ENCODE measurements at regions not wholly inside any gene's neighbourhood (a gene's known extent, or its start where the extent isn't known, plus 50 kb on each side); places are given as distances from the start of the nearest gene placed in this dataset.

DNA sequence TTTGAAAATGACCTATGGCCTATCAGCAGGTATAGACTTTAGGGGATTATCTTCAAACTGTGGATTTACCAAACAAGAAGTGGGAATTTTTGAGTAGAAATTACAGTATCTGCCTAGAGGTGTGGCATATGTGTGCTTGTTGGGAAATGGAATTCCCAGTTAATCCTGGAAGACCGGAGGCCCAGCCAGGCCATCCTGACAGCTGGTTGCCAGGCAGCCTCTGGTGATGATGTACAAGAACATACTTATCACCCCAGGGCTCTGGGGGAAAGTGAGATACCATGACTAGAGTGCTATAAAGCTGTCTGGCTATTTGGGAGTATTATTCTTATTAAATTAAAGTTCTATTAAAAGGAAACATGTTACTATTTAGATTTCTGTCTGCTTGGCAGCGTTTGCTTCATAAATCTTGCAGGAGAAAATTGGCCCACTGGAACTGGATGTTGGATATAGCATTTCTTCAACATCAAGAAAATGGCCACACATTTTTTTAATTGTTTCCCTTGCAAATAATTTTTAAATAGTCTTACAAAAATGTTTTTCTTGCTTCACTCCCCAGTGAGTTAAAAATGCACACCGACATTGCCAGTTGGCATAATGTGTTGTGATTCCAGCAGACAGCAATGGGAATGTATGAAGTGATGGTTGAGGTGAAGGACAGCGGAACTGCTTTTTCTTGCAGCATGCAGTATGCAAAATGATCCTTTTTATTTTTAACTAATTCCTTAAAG is 187.8 kb downstream of the MYLK4 start:
- no peak for DNase-seq

DNA sequence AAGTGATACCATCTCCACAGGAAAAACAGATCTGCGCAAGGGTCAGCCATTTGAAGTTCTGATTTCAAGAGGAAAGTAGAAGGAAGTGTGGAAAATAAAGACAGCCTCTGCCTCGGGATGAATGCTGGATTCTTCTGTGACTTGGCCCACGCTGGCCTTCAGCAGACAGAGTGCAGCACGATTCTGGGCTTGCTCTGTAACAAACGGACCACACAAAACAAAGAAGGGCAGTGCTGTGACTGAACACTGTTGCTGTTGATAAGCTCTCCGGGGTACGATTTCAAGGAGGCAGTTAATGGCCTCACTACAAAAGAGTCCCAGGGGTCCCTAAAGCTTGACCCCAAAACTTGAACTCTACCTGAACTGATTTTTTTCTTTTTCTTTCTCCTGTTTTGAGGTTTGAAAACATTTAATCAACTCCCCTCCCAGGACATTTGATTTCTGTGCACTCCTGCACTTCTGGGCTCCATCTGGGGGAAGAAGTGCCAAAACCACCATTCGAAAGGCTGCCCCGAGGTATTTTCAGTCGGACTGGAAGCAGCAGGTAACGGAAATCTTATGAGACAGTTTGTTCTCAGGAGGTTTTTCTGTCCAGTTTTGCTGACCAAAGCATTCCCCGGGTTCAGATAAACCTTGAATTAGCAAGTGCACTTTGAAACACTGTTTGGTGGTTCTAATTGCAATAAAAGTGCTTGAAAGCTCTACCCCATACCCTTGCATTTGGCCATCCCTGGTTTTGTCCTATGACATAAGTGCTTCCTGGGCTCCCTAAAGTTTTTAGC is 189.6 kb downstream of the MYLK4 start:
- no peak for DNase-seq

DNA sequence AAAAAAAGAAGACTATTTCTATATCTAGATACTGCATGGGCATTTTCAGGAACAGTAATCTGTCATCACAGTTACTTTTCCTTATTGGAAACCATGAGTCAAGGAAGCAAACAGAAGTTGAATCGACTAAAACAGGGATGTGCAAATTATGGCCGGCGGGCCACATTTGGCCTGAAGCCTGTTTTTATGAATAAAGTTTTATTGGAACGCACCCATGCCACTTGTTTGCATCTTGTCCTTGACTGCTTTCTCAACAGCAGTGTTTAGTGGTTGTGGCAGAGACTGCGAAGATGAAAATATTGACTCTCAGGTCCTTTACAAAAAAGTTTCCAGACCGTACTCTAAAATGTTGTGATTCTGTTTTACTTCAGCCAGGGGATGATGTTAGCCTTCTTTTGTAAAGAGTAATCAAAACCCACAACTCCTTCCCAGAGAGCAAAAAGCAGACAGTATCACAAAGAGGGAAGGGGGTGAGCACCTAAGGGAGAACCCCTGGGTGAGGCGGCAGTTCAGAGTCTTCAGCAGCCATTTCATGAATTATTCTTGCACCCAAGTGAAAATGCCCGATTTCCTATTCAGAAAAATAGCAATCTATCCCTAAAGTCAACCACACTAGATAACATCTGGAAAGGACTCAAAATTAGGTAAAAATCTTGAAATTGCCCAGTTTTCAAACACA is 190.4 kb downstream of the MYLK4 start:
- no peak for DNase-seq

DNA sequence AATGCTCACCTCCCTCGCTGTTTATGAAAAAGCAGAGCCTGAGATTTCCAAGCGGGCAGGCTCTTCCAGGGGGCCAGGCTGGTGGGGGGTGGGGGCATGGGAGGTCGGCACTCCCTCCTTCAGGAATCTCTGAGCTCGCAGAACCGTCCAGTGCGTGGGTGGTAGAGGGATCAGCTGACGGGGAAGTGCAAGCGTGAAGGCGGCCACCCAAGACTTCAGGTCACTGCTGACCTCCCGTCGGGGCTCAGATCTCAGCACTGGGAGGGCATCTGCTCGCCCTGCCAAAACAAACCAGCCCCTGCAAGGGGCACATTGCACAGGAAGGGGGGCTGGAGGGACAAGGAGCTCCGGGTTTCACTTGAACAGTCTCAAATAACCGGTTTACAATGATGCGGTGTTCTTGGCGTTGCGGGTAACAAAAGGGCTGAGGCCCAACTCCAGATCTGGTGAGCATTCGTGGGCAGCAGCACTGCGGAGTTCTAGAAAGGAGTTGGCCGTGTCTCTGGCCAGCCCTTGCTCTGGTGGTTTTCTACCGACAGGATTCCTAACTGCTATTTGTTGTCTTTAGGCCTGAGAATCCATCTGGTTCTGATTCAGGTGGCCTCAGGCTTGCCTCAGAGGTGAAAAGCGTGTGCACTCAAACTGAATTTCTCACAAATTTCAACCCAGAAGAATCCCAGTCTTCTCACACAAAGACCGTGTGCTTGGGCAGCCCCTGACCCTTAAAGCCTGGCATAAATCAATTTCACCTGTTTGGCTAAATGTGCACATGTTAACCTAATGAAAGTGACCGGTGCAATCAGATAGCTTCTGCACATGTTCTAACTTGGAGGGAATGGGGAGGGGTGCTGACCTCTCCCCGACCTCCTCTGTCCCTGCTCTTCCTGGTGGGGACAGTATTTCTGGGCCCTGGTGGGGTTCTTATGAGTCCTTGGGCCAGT is 191.6 kb downstream of the MYLK4 start:
- DNase-seq, result no peak

DNA sequence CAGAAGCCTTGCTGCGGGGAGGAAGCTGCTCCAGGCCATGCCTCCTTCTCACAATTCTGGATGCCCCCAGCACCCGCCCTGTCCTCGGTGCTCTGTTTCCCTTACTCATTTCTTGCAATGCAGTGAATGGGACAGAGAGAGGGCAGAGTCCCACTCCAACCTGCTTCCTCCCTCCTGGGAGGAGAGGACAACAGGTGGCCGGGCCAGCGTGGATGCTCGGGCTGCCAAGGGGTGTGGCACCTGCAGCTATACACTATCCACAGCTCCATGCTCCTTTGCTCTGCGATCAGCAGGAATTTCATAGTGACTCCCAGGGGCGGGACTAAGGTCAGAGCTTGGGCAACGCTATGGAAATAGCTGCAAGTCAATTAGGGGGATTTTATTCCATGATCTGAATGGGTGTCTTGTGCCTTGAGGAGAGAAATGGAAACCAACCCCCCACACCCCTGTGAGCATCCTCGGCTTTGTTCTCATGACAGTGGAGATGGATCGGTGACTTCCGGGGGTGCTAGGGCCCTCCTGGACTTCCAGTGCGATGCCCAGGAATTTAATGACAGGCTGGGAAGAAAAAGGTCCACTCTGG is 192.5 kb downstream of the MYLK4 start:
- no peak for DNase-seq

DNA sequence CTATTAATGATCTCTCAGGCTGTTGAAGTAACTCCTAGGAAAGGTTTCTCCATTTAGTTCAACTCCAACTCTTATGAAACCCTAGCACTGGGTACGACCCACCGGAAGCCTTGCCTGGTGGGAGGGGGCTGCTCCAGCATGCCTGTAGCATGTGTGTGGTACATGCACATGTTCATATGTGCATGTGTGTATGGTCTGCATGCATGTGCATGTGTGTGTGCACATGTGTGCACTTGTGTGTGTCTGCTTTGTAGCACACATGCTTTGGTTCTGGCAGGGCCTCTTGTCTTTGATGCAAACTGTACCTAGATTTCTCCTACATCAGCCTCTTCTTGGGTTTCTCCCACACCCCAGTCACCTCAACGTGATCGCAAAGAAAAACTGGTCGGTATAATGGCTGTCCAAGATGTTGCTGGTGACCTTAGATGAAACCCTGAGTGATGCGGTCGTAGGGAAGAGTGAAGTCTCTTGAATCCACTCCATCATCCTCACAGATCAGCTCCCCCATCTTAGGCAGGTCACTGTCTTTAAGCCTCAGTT is 193.5 kb downstream of the MYLK4 start:
- DNase-seq, result no peak

DNA sequence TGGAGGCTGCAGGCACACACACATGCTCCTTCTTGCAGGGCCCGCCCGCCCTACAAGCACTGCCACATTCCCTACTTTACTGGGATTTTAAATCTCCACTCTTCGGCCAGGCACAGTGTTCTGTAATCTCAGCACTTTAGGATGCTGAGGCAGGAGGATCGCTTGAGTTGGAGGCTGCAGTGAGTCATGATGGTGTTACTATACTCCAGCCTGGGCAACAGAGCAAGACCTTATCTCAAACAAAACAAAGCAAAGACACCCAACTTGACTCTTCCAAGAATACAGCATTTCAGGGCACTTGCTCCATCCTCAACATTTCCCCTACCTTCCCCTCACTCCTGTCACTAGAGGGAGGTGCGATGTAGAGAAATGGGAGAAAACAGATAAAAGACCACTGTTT is 194.0 kb downstream of the MYLK4 start:
- DNase-seq, result no peak

DNA sequence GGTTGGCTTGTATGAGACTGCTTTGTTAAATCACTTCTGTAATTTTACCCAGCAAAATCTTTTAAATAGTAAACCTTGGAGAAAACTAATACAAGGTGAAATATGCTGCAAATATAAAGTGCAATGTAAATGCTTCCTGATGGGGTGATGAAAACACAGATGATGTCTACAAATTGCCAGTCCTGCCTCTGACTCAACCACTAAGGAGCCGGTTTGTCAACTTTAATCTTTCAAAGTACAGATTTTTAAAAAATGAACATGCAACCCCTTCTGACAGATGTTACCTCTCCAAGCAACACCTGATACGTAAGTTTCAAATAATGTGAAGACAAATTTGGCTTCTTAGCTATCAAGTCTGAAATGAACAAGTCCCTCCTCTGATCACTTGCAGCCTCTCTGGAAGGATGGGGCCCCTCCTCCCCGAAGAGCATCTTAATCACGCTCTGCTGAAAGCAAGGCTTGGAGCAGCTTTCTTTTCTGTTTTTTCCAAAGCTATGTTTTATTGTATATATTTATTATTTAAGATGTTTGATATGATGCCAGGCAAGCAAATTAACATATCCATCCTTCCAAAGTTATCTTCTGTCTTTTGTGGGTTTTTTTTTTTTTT is 196.0 kb downstream of the MYLK4 start:
- no peak for DNase-seq

DNA sequence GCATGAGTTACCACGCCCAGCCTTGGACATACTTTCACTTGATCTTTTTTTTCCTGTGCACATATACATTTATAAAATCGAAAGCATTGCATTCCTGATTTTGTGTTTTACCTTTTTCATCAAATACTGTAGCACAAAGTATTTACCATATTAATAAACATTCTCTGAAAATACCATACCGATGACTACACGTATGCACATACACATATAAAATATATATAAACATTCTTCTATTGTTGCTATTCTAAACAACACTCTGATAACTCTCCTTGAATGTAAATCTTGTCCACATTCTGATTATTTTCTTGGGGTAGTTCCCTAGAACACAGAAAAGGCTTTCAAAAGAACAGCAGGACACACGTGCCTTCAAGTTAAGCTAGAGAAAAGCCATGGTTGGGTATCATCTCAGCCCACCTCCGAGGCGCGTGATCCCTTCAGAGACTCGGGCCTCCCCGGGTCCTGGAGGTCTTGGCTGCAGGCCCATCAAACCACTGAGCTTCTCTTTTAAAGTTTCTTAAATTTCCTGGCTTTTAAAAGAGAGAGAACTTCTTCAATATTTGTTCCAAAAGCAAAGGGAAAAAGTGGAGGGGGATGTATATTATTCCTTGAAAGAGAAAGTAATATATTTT is 198.1 kb downstream of the MYLK4 start:
- no peak for DNase-seq

DNA sequence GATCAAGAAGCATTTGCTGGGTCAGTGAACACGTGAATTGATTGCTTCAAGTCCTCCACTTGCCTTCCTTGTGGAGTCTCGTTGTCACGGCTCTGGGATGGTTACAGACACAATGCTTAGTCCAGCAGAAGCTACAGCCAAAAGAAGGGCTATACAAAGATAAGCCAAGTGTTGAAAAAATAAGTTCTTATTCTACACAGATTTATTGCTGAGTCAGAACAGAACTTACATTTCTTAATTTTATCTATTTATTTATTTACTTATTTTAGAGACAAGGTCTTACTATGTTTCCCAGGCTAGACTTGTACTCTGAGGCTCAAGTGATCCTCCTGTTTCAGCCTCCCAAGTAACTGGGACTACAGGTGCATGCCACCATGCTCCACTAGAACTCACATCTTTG is 199.0 kb downstream of the MYLK4 start:
- no peak for DNase-seq

DNA sequence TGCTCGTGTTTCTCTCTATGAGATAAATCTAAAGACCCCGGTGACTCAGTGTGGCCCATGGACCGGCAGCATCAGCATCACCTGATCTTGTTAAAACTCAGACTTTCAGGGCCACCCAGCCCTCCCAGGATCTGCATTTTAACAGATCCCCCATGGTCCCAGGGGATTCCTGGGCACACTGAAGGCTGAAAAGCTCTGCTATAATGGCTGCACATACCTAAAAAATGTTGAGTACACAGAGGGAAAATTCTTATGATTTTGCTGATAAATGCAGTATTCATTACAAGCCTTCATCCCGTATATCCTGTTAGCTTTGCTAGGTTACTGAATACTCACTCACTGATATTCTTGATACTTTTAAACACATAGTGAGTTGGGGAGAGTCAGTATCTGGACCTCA is 200.5 kb downstream of the MYLK4 start:
- no peak for DNase-seq

DNA sequence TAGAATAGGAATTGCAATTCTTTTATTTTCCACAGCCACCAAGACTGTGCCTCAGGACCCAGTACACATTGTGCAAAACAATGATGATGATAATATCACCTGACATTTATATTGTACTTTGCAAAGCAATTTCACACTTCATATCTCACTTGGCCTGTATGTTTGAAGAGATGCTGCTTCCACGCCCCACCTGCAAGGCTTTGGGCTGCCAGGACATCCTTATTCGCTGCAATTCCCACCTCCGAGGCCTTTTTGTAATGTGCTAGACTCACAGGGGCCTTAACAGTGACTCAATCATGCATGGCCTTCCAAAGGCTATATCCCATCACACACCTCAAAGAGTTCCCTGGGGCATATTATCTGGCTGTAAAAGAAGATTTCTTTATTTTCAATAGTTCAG is 200.9 kb downstream of the MYLK4 start:
- DNase-seq, result no peak

DNA sequence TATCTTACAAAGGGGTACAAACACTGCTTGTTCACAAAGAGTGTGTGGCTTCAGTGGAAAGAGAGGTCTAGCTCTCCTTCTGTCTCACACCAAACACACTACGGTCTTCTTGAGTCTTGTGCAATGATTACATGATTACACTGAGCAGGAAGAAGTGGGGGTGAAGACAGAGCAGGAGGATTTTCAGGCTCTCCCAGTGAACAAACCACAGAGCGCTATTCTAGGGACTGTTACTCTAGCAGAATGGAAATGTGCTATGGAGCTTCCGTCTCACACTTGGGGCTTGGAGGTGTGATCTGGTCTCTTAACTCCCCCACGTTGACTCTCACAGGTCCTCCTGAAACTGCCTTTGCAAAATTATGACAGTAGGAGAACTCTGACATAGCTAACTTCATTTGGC is 203.4 kb downstream of the MYLK4 start:
- no peak for DNase-seq

DNA sequence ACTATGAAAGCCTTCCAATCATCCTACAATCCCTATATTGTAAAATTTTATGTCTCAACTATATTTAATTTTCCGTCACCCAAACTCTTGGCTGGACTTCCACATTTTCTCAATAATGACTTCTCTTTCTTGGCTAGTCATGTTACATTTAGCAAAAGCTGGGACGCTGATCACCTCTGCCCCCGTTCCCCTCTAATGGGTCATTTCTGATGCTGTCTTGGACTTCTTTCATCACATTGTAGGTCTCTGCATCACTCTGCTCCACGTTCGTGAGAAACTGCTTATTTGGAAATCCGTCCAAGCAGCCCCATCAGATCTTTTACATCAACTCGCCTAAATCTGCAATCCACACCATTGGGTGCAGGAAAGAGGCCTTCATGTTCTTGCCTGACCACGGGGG is 203.8 kb downstream of the MYLK4 start:
- no peak for DNase-seq

DNA sequence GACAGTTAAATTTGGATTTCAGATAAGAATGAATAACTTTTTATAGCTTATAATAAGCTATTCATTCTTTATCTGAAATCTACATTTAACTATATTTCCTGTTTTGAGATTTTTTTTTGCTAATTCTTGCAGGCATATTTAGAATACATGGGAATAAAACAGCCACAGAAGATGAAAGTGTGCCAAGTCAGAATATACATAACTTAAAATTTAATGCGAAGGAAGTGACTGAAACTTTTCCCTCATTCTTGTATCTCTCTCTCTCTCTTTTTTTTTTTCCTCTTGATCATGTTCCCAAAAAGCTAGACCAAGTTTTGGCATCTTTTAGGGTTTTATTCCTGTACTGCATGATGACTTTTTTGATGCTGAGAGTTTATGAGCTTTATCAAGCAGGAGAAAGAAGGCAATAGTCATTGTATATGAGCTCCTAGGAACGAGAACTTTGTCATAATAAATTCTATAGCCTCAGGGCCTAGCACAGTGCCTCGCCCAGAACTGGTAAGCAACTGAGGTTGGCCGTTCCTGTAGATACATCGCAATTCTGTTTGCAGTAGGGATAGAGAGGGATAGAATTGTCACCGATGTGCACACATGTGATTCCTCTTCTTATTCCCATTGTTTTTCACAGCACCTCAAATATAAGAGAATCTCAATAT is 205.2 kb downstream of the MYLK4 start:
- no peak for DNase-seq

DNA sequence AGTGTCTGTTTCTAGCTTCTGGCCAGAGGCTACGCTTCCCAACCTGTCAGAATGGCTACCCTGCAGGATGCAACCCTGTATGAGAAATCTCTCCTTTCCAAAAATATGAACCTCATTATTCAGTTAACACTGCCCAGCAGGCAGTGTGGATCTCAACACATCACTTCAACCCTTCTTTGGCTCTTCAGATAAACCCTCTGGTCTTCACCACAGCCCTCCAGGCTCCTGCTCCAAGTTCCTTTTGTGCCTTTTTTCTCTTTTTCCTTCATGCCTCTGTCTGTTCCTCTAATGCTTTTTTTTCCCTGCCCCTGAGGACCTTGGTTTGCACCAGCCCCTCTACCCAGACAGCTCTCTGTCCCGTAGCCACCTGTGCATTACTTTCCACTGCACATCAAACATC is 207.4 kb downstream of the MYLK4 start:
- no peak for DNase-seq

DNA sequence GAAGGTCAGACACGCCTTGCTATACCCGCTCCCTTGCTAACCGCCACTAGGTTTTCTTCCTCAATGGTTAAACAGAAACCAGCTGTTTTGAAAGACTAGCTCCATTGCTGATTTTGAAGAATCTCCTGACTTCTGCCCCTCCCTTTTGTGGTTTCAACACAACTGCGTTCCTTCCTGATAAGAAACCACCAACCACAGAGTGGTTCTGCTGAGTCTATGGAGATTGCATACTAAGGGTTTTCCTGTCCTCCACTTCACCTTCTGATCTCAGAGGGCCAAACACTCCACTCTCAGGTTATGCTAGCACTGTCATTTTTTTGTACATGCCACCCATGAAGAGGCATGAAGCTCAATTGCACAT is 207.9 kb downstream of the MYLK4 start:
- DNase-seq, result no peak

DNA sequence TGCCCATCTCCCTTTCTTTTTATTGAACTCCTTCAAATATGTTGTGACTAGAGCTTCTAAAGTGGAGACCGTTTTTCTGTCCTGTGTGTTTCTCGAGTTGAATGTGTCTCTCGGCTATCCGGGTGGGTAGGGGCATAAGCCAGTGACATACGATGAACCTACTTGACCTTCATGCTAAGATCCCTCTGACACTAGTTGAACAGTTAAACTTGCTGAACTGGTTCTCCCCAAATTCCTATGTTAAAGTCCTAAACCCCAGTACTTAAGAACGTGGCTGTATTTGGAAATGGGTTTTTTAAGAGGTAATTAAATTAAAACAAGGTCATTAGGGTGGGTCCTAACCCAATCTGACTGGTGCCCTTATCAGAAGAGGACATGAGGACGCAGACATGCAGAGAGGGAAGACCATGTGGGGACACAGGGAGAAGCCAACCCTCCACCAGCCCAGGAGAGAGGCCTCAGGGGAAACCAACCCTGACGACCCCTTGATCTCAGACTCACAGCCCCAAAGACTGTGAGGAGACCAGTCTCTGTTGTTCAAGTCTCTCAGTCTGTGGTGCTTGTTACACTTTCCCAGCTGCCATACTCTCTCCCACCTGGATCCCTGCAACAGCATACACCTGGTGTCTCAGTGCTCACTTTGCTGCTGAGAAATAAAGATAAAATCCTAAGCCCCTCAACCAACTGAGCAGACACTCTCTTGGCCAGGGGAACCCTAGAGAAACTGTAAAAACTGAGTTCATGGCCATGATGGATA is 208.4 kb downstream of the MYLK4 start:
- no peak for DNase-seq

DNA sequence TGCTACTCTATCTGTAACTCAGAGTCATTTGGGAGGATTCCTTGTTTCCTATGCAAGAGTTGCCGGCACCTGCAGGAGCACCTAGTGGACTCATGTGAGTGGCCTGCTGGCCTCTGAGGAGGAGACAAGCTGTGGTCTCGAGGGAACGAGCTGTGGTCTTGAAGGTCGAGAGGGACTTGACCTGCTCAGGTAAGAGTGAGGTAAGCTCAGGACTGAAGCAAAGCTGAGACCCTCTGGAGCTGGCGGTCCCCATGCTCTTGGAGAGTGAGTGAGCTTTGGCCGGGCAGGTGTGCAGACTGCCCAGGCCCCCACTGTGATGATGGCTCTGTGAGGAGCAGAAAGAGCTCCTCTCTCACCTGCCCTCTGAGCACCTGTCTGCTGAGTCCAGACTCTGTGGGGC is 214.3 kb downstream of the MYLK4 start:
- DNase-seq, result no peak

DNA sequence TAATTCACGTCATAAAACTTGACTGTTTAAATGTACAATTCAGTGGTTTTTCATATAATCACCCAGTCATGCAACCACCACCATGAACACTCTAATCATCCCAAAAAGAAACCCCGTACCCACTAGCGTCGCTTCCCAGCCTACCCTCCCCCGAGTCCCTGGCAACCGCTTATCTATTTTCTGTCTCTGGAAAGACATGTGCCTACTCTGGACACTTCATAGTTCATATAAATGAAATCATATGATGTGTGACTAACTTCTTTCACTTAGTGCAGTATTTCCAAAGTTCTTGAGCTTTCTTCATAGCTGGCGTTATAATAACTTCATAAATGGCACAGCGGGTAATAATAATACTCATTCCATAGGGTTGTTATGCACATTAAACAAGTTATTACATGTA is 215.2 kb downstream of the MYLK4 start:
- DNase-seq, result no peak
